Activated naive CD8-positive, alpha-beta T cell treated with anti-CD3 and anti-CD28 coated beads, Interleukin-2, amount 10 ng/mL, durations not matched to agents 7 days and 5 days (primary cell): ENCODE measurements at regions not wholly inside any gene's neighbourhood (a gene's known extent, or its start where the extent isn't known, plus 50 kb on each side); places are given as distances from the start of the nearest gene placed in this dataset.

Experiments
- ATAC-seq: fragments of 150-1000 bp; cut with Tn5 transposase; one replicate; pipeline ENCODE4 v1.10.0; 2021; ENCODE audit warnings: low read depth, moderate library complexity
- POLR2A ChIA-PET: fragments of 350-600 bp; sonication (Branson Sonifier 250); formaldehyde crosslinking; loops from one replicate; lab custom pipeline; 2021; ENCODE audit warnings: antibody characterized with exemption; lab: Charles Lee
- DNase-seq: peaks from one replicate; pipeline ENCODE4 v3.0.0; 2021
- H3K27ac Mint-ChIP-seq: one replicate; pipeline ENCODE4 v1.8.0; 2022; ENCODE audit warnings: mild to moderate bottlenecking, mixed read lengths
- H3K27me3 Mint-ChIP-seq: one replicate; pipeline ENCODE4 v1.8.0; 2022; ENCODE audit warnings: mild to moderate bottlenecking, moderate library complexity, mixed read lengths
- H3K36me3 Mint-ChIP-seq: one replicate; pipeline ENCODE4 v1.8.0; 2021; ENCODE audit warnings: mild to moderate bottlenecking, mixed read lengths
- H3K4me1 Mint-ChIP-seq: one replicate; pipeline ENCODE4 v1.8.0; 2021; ENCODE audit warnings: mixed read lengths
- H3K4me3 Mint-ChIP-seq: one replicate; pipeline ENCODE4 v1.8.0; 2022; ENCODE audit warnings: mild to moderate bottlenecking, moderate library complexity, mixed read lengths
- H3K9me3 Mint-ChIP-seq: one replicate; pipeline ENCODE4 v1.8.0; 2021; ENCODE audit warnings: mixed read lengths

DNA sequence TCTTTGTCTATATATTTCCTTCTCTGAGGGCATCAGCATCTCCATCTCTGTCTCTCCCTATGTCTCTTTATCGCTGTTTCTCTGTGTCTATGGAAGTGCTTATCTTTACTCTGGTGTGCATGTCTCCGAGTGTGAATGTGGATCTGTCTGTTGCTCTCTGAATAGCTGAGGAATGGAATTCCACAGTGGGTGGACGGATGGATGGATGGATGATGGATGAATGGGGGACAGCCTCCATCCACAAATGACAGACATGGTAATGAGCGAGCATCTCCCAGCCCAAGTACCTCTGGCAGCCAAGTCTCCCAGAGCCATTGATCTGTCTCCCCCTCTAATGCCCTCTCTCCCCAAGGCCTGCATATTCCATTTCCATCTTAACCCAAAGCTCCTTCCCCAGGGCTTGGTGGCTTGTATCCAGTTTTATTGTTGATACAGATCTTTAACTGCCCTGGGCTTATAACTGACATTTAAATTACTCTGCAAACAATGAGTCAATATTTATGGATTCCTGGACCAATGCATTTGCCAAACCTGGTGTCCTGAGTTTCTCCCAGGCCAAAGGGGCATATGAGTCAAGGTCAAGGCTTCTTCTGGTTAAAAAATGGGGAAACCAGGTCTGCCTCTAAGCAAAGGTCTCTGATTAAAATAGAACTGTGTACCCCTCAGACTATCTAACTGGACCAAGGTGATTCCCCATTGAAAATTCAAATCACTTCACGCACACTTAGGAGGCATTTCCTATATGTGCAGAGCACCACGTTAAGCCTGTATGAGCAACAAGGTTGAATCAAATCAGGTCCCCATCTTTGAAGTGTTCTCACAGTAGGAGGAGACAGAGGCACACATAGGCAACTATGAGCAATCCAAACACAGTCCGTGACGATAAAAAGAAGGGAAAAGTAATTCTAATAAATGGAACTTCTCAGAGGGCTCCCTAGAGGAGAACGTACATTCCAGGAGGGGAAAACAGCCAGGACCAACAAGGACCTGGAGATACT, 109.9 kb downstream of the TLE3 start:
- H3K27ac Mint-ChIP-seq = no peak overlapping the region
- peaks cover 23% of the 10 kb centered on the region for H3K27me3 Mint-ChIP-seq
- H3K9me3 Mint-ChIP-seq = no peaks in the 10 kb centered on the region
- no peak overlapping the region for H3K4me3 Mint-ChIP-seq
- ATAC-seq = no peak
- no peak for DNase-seq
- POLR2A ChIA-PET = no interaction called here
- H3K36me3 Mint-ChIP-seq = no peaks in the 10 kb centered on the region
- H3K4me1 Mint-ChIP-seq = no peaks in the 10 kb centered on the region

DNA sequence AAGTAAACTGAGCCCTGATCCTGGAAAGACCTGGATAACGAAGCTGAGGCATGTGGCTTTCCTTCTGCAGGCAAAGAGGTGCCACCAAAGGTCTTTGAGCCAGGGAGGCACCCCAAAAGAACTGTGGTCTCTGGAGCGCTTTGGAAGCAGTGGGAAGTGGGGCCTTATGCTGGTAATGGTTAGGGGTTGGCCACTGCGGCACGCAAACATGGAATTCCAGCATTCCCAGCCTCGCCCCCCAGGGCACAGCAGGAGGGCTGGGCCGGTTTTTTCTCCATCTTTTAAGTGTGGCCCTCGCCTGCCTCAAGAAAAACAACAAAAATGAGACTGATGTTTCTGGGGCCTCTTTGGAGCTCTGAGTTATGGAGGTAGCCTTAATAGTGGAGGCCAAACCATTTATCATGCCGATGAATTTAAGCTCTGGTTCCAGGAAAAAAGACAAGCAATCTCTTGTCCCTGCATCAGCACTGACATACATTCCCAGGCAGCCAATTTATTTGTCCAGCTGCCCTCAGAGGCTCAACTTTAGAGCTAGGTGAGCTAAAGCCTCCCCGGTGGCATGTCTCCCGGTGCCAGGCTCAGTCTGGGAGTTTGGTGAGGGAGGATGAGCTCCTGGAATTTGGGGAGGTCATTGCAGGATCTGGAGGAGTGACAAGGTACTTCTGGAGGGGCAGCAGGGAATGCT, 109.0 kb downstream of the TLE3 start:
- POLR2A ChIA-PET = no interaction called here
- no peaks in the 10 kb centered on the region for H3K36me3 Mint-ChIP-seq
- H3K27ac Mint-ChIP-seq = no peak overlapping the region
- ATAC-seq (no peak), DNase-seq (no peak)
- peaks cover 27% of the 10 kb centered on the region for H3K27me3 Mint-ChIP-seq
- no peaks in the 10 kb centered on the region for H3K9me3 Mint-ChIP-seq
- no peaks in the 10 kb centered on the region for H3K4me1 Mint-ChIP-seq
- no peak overlapping the region for H3K4me3 Mint-ChIP-seq

- Mint-ChIP-seq H3K4me1 (no peaks in the 10 kb centered on the region), H3K27me3 (peaks cover 21% of the 10 kb centered on the region), H3K27ac (no peak overlapping the region), H3K4me3 (no peak overlapping the region), H3K36me3 (no peaks in the 10 kb centered on the region), H3K9me3 (no peaks in the 10 kb centered on the region)
- ATAC-seq (no peak), DNase-seq (no peak)
- POLR2A ChIA-PET = no interaction called here
These were observed 106.9 kb downstream of the TLE3 start for GRCh38 chr15:69990566-69991421.

DNA sequence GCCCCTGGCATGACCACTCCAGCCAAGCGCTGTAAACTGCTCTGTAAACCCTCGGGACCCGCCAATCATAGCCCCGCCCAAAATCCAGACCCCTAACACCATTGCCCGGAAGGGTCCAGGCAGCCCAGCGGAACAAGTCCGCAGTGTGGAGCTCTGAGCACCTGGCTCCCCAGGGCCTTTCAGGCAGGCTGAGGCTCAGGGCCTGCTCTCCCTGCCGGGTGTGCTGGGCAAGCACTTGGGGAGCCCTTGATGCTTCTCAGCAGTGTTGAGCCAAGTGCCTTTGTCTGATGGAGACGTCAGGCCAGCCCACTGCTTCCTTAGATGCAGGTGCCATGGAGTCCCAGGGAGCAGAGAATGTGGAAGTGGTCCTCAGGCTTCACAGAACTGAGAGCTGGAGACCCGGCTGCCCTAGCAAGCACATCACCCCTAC, 106.2 kb downstream of the TLE3 start:
- Mint-ChIP-seq H3K4me1 (no peaks in the 10 kb centered on the region), H3K9me3 (no peaks in the 10 kb centered on the region), H3K4me3 (no peak overlapping the region), H3K27me3 (peaks cover 14% of the 10 kb centered on the region), H3K36me3 (no peaks in the 10 kb centered on the region), H3K27ac (no peak overlapping the region)
- POLR2A ChIA-PET = no interaction called here
- DNase-seq = no peak
- no peak for ATAC-seq

DNA sequence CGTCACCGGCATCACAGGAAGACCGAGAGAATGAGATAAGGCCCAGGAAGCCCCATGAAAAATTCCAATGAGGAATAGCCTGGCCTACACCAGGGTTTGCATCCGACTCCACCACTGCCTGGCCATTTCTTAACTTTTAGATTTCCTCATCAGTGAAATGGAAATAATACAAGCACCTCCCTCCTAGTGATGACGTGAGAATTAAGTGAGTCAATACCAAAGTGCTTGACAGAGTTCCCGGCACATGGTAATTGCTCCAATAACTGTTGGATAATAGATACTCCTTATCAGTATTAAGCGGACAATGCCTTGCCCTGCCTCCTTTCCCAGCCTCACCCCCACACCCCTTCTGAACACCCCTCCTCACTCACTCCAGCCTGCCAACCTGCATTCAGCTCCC, 105.4 kb downstream of the TLE3 start:
- ATAC-seq (no peak), DNase-seq (no peak)
- POLR2A ChIA-PET = no interaction called here
- Mint-ChIP-seq H3K27me3 (peaks cover 13% of the 10 kb centered on the region), H3K4me1 (no peaks in the 10 kb centered on the region), H3K4me3 (no peak overlapping the region), H3K36me3 (no peaks in the 10 kb centered on the region), H3K9me3 (no peaks in the 10 kb centered on the region), H3K27ac (no peak overlapping the region)

DNA sequence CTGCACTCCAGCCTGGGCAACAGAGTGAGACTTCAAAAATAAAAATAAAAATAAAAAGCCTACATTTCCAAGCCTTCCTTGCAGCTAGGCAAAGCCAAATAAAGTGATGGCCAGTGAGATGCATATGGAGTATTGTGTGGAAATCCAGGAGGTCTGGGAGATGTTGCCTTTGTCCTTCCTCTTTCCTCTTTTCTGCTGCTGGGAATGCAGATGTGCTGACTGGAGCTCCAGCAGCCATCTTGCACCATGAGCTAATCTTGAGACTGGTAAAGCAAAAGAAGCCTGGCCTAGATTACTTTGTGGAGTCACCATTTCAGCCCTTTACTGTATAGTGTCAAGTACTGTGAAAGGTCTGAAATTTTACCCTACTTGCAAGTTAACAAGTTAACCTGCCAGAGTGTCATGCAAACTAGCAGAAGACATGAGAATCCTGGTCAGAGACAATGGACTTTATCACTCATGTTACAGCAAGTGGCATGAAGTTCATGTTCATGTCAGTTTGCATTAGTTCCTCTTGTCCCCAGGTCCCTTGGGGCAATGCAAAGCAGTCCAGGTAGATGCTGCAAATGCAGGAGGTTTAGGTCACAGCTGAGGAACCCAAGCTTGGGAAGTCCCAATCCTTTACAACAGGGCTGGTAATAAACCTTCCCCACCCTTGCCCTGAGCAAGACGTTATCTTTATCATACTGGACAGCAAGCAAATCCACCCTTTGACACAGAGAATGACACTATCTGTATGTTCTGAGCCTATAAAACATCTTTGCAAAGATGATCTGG, 103.1 kb downstream of the TLE3 start:
- POLR2A ChIA-PET = no interaction called here
- no peaks in the 10 kb centered on the region for H3K36me3 Mint-ChIP-seq
- ATAC-seq = no peak
- H3K4me3 Mint-ChIP-seq = no peak overlapping the region
- H3K27ac Mint-ChIP-seq = no peak overlapping the region
- no peak for DNase-seq
- H3K4me1 Mint-ChIP-seq = no peaks in the 10 kb centered on the region
- no peaks in the 10 kb centered on the region for H3K9me3 Mint-ChIP-seq
- H3K27me3 Mint-ChIP-seq = peaks cover 13% of the 10 kb centered on the region

DNA sequence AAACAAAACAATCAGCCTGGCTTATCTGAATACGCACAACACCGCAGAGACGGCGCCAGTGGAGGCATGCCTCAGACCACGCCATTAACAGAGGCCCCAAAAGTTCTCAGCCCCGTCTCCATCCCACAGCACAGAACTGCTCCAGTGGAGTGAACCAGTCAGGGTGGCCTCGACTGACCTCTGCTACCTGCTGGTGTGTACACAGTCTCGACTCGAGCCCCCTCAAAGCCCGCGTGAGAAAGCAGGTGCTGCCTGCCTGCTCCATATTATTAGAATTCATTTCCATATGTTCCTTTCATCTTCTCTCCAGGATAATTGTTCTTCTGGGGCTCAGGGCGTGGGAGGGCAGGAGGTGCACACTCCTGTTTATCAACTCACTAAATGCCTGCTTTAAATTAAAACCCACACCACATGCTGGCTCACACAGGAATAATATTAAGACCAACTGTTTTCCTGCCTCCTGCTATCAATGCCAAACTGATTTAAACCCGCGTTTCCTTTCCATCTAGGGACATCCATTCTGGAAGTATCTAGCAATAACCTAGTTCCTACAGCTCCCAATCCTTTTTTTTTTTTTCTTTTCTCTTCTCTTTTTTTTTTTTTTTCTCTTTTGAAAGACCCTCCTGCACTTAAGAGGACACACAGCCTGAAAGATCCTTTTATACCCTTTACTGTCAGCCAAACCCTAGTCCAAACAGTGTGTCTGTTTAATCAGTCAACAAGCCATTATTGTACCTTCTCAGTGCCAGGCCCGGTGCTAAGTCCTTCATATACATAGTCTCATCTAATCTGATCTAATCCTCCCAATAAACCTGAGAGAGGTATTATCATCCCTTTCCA, 101.2 kb downstream of the TLE3 start:
- H3K4me3 Mint-ChIP-seq = no peak overlapping the region
- H3K36me3 Mint-ChIP-seq = peaks cover under 1% of the 10 kb centered on the region
- H3K27me3 Mint-ChIP-seq = peaks cover 15% of the 10 kb centered on the region
- no peaks in the 10 kb centered on the region for H3K4me1 Mint-ChIP-seq
- H3K27ac Mint-ChIP-seq = no peak overlapping the region
- DNase-seq = no peak
- H3K9me3 Mint-ChIP-seq = no peaks in the 10 kb centered on the region
- ATAC-seq = no peak
- POLR2A ChIA-PET = no interaction called here

GRCh38 chr15:69997161-69997485, 100.6 kb downstream of the TLE3 start:
- peaks cover 2% of the 10 kb centered on the region for H3K36me3 Mint-ChIP-seq
- no peaks in the 10 kb centered on the region for H3K4me1 Mint-ChIP-seq
- no peak overlapping the region for H3K27ac Mint-ChIP-seq
- no peak overlapping the region for H3K4me3 Mint-ChIP-seq
- POLR2A ChIA-PET = no interaction called here
- H3K27me3 Mint-ChIP-seq = peaks cover 16% of the 10 kb centered on the region
- ATAC-seq (no peak), DNase-seq (no peak)
- H3K9me3 Mint-ChIP-seq = no peaks in the 10 kb centered on the region
